Lower leg skin (tissue), 4 donors: ENCODE measurements at regions not wholly inside any gene's neighbourhood (a gene's known extent, or its start where the extent isn't known, plus 50 kb on each side); places are given as distances from the start of the nearest gene placed in this dataset.

Experiments used
- DNase-seq, 2 donors: peaks; one replicate each; pipeline ENCODE4 v3.0.0-alpha.2; 2019; ENCODE audit warnings: low spot score in 2 of 2
- H3K4me3 ChIP-seq: fragments of 200-600 bp; sonication (generic); 2 replicates; pipeline ENCODE4 v1.5.1; 2017; ENCODE audit warnings: mild to moderate bottlenecking, low read depth; ENCODE audit not compliant: poor library complexity, severe bottlenecking
- CTCF ChIP-seq, 3 donors: fragments of 450-650 bp; IDR thresholded peaks; one replicate each; pipeline ENCODE4 v1.5.1; 2016; ENCODE audit warnings: antibody characterized with exemption in 3 of 3, mild to moderate bottlenecking in 3 of 3, moderate library complexity in 2 of 3
- POLR2A ChIP-seq, 2 donors: fragments of 450-650 bp; IDR thresholded peaks; one replicate each; pipeline ENCODE4 v1.6.1; 2016 to 2017; ENCODE audit warnings: antibody characterized with exemption in 2 of 2, mild to moderate bottlenecking in 1 of 2, moderate library complexity in 1 of 2
- WGBS, 2 donors: methylation state at CpG; one replicate each; pipeline ENCODE4 v1.1.5; 2018; 5-methylcytosine and 5-hydroxymethylcytosine counted together
- intact Hi-C: fragments of 100-400 bp; cut with DNase I; formaldehyde crosslinking; loops from one replicate; pipeline ENCODE4 v1.15.0; 2023; ENCODE audit warnings: low total_unique reads

GRCh38 chr17:51455931-51456330, 195.6 kb downstream of the UTP18 start:
- WGBS, 2 donors = 74 to 84% methylated on average over 4 of the region's 4 CpGs
- intact Hi-C loops = no loop called here
- no peak for DNase-seq
- no peak overlapping the region for H3K4me3 ChIP-seq
- no peak for TF ChIP-seq CTCF (IDR thresholded peaks at IDR 0.05)
- TF ChIP-seq POLR2A (IDR thresholded peaks at IDR 0.05) = no peak

- 8 to 18% methylated on average over 1 of the region's 1 CpG for WGBS, 2 donors
- H3K4me3 ChIP-seq = no peak overlapping the region
- TF ChIP-seq CTCF (IDR thresholded peaks at IDR 0.05) = no peak
- TF ChIP-seq POLR2A (IDR thresholded peaks at IDR 0.05) = no peak
- DNase-seq = no peak
- intact Hi-C loops = no loop called here
Measured at GRCh38 chr17:51456942-51457341, 196.6 kb downstream of the UTP18 start.

- DNase-seq = no peak
- H3K4me3 ChIP-seq = no peak overlapping the region
- intact Hi-C loops = no loop called here
- whole genome bisulfite sequencing, 2 donors = 57 to 77% methylated on average over 11 of the region's 11 CpGs
- TF ChIP-seq CTCF (IDR thresholded peaks at IDR 0.05) (no peak), POLR2A (IDR thresholded peaks at IDR 0.05) (no peak)
Measured at GRCh38 chr17:51461578-51462004, 201.2 kb downstream of the UTP18 start.

- intact Hi-C loops = no loop called here
- WGBS, 2 donors = 85 to 90% methylated on average over 8 of the region's 8 CpGs
- DNase-seq = no peak
- no peak overlapping the region for H3K4me3 ChIP-seq
- TF ChIP-seq CTCF (IDR thresholded peaks at IDR 0.05) (no peak), POLR2A (IDR thresholded peaks at IDR 0.05) (no peak)
Measured at GRCh38 chr17:51463353-51463752, 203.0 kb downstream of the UTP18 start.

GRCh38 chr17:51467336-51467735, 207.0 kb downstream of the UTP18 start:
- H3K4me3 ChIP-seq = no peak overlapping the region
- WGBS, 2 donors = 82 to 83% methylated on average over 1 of the region's 1 CpG
- intact Hi-C loops = no loop called here
- TF ChIP-seq CTCF (IDR thresholded peaks at IDR 0.05) (no peak), POLR2A (IDR thresholded peaks at IDR 0.05) (no peak)
- no peak for DNase-seq

- TF ChIP-seq POLR2A (IDR thresholded peaks at IDR 0.05) (no peak), CTCF (IDR thresholded peaks at IDR 0.05) (no peak)
- H3K4me3 ChIP-seq = no peak overlapping the region
- intact Hi-C loops = no loop called here
- 67 to 69% methylated on average over 2 of the region's 2 CpGs for WGBS, 2 donors
- no peak for DNase-seq
Measured at GRCh38 chr17:51472670-51473205, 212.4 kb downstream of the UTP18 start.
